ENCODE measurements at regions not wholly inside any gene's neighbourhood (a gene's known extent, or its start where the extent isn't known, plus 50 kb on each side); places are given as distances from the start of the nearest gene placed in this dataset.
"Not testable (repeated sequence)": the region's sequence is repeated elsewhere in the genome, so short reads cannot be mapped to it uniquely, and the experiment has no call there.

DNA sequence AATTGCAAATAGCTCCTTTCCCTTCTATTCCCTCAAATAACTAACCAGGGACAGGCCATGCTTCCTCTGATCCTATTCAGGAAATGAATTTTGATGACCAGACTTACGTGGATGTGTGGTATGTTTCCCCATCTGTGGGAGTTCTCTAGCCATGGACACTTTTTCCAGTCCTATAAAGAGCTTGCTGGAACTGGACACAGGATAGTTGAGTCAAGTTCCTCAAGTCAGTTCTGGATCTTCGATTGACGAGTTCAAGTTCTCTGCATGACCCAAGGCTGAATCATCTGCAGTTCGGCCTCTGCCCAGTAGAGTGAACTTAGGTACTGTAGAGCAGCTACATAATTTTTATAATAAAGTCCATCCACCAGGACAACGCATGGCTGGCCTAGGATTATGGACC, 52.7 kb upstream of the CCND1 start:
- no peak overlapping the region for H3K27ac ChIP-seq
- H3K27me3 ChIP-seq: no peaks in the 10 kb centered on the region
- H3K4me3 ChIP-seq: no peak overlapping the region
- no peaks in the 10 kb centered on the region for H4K20me1 ChIP-seq
- no peaks in the 10 kb centered on the region for H3K36me3 ChIP-seq
- no peak overlapping the region for H3K9ac ChIP-seq
- no peak overlapping the region for H3K4me2 ChIP-seq
- H3K4me1 ChIP-seq: peaks cover 0 to 1% (median 0%) of the 10 kb centered on the region in 10 experiments; a peak in 2 of 20 replicates
- TF ChIP-seq Cebpa-rat (IDR thresholded peaks at IDR 0.05): no peak
- H3K9me3 ChIP-seq (replicated peaks in 1 of 11): peaks cover 0 to 7% (median 3%) of the 10 kb centered on the region in 11 experiments; a peak in 7 of 22 replicates

DNA sequence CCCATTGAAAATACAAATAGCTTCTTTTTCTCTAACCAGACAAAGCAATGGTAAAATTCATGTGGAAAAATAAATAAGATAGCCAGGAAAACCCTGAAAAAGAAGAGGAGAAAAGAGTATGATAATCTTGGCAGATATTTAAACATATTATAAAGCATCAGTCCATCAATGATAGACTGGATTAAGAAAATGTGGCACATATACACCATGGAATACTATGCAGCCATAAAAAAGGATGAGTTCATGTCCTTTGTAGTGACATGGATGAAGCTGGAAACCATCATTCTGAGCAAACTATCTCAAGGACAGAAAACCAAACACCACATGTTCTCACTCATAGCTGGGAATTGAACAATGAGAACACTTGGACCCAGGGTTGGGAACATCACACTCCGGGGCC, 50.9 kb upstream of the CCND1 start:
- Histone ChIP-seq H3K4me1 (peaks cover 5 to 17% (median 10%) of the 10 kb centered on the region in 10 experiments; a peak in 15 of 20 replicates), H3K9me3 (replicated peaks in 1 of 11) (peaks cover 0 to 12% (median 3%) of the 10 kb centered on the region in 11 experiments; a peak in 7 of 22 replicates)
- not testable (repeated sequence) for H3K9ac ChIP-seq, H4K20me1 ChIP-seq, H3K4me2 ChIP-seq, H3K27ac ChIP-seq, H3K4me3 ChIP-seq, H3K27me3 ChIP-seq, H3K36me3 ChIP-seq

All from BLaER1 treated with 17β-estradiol and CSF1 and Interleukin-3, amounts not matched to agents 10 nM and 100 nM (cell line).